GM23338 (cell line): ENCODE measurements at regions not wholly inside any gene's neighbourhood (a gene's known extent, or its start where the extent isn't known, plus 50 kb on each side); places are given as distances from the start of the nearest gene placed in this dataset.

Experiments used
- ATAC-seq: fragments of 200-7000 bp; cut with Tn5 transposase; 3 replicates; pipeline ENCODE4 v1.9.1; 2020
- DNase-seq: peaks from one replicate; pipeline ENCODE4 v3.0.0-alpha.2; 2015; ENCODE audit warnings: low spot score
- H2AFZ ChIP-seq: fragments of 200-600 bp; sonication (generic); 2 replicates; pipeline ENCODE4 v1.8.0; 2016; ENCODE audit warnings: antibody characterized with exemption, mild to moderate bottlenecking, moderate library complexity
- H3F3A ChIP-seq: fragments of 200-600 bp; sonication (generic); replicated peaks from 2 replicates; pipeline ENCODE4 v1.8.0; 2017; ENCODE audit warnings: antibody characterized with exemption, mixed run types, low read depth
- H3K27ac ChIP-seq: fragments of 200-600 bp; sonication (generic); 2 replicates; pipeline ENCODE4 v1.6.1; 2016; ENCODE audit warnings: low read depth
- H3K27me3 ChIP-seq: fragments of 200-600 bp; sonication (generic); 2 replicates; pipeline ENCODE4 v1.8.0; 2016; ENCODE audit warnings: mild to moderate bottlenecking, mixed run types, moderate library complexity; ENCODE audit not compliant: insufficient read depth
- H3K36me3 ChIP-seq: fragments of 200-600 bp; sonication (generic); 2 replicates; pipeline ENCODE4 v1.8.0; 2016; ENCODE audit warnings: mild to moderate bottlenecking; ENCODE audit not compliant: insufficient read depth
- H3K4me1 ChIP-seq: fragments of 200-600 bp; sonication (generic); 2 replicates; pipeline ENCODE4 v1.8.0; 2016; ENCODE audit warnings: mild to moderate bottlenecking, moderate library complexity; ENCODE audit not compliant: insufficient read depth
- H3K4me2 ChIP-seq: fragments of 200-600 bp; sonication (generic); 2 replicates; pipeline ENCODE4 v1.7.1; 2017; ENCODE audit warnings: mixed run types
- H3K4me3 ChIP-seq: fragments of 200-600 bp; sonication (generic); 2 replicates; pipeline ENCODE4 v1.6.1; 2016; ENCODE audit warnings: mixed run types
- H3K79me2 ChIP-seq: fragments of 200-600 bp; sonication (generic); replicated peaks from 2 replicates; pipeline ENCODE4 v1.8.0; 2017; ENCODE audit warnings: mild to moderate bottlenecking; ENCODE audit not compliant: insufficient read depth
- H3K9me2 ChIP-seq: fragments of 200-600 bp; sonication (generic); 2 replicates; pipeline ENCODE4 v1.8.0; 2017; ENCODE audit not compliant: insufficient read depth
- H4K20me1 ChIP-seq: fragments of 200-600 bp; sonication (generic); replicated peaks from 2 replicates; pipeline ENCODE4 v1.8.0; 2017; ENCODE audit warnings: mild to moderate bottlenecking; ENCODE audit not compliant: insufficient read depth
- H3K27ac Mint-ChIP-seq: 2 replicates; pipeline ENCODE4 v1.8.0; 2020; ENCODE audit warnings: inconsistent platforms, mild to moderate bottlenecking, moderate library complexity, mixed read lengths
- H3K27me3 Mint-ChIP-seq: 3 replicates; pipeline ENCODE4 v1.8.0; 2022; ENCODE audit warnings: low read depth, mild to moderate bottlenecking, moderate library complexity, mixed read lengths, inconsistent platforms; ENCODE audit not compliant: insufficient read depth, poor library complexity
- H3K36me3 Mint-ChIP-seq: 3 replicates; pipeline ENCODE4 v1.8.0; 2021; ENCODE audit warnings: low read depth, mild to moderate bottlenecking, inconsistent platforms, moderate library complexity, mixed read lengths
- H3K4me1 Mint-ChIP-seq: 3 replicates; pipeline ENCODE4 v1.8.0; 2020; ENCODE audit warnings: mild to moderate bottlenecking, inconsistent platforms, mixed read lengths
- H3K4me3 Mint-ChIP-seq: 3 replicates; pipeline ENCODE4 v1.8.0; 2021; ENCODE audit warnings: moderate library complexity, mild to moderate bottlenecking, inconsistent platforms, mixed read lengths
- H3K9me3 Mint-ChIP-seq: 3 replicates; pipeline ENCODE4 v1.8.0; 2020; ENCODE audit warnings: moderate library complexity, mild to moderate bottlenecking, inconsistent platforms, mixed read lengths
- CREB1 ChIP-seq: fragments of 250-450 bp; sonication (Bioruptor Pico); IDR thresholded peaks from 2 replicates; pipeline ENCODE4 v1.5.0; 2020; ENCODE audit warnings: low read depth, mild to moderate bottlenecking, moderate library complexity
- CTCF ChIP-seq, 2 experiments: fragments of 200-600 bp in 1 of 2; sonication (generic) in 1 of 2; conservative IDR thresholded peaks; 2 replicates each; pipeline versions ENCODE4 v1.5.1 to v1.6.1; 2016 to 2017; ENCODE audit warnings: antibody characterized with exemption in 2 of 2, low read depth in 2 of 2, mild to moderate bottlenecking in 2 of 2, moderate library complexity in 1 of 2
- ETS1 ChIP-seq: IDR thresholded peaks from 2 replicates; pipeline ENCODE4 v1.6.1; 2016; ENCODE audit warnings: antibody characterized with exemption
- EZH2 ChIP-seq: fragments of 200-600 bp; sonication (generic); IDR thresholded peaks from one replicate; pipeline ENCODE4 v1.8.0; 2017; ENCODE audit warnings: antibody characterized with exemption, mild to moderate bottlenecking, low read depth; ENCODE audit not compliant: unreplicated experiment
- EZH2phosphoT487 ChIP-seq: fragments of 200-600 bp; sonication (generic); IDR thresholded peaks from one replicate; pipeline ENCODE4 v1.8.1; 2018; ENCODE audit warnings: antibody characterized with exemption; ENCODE audit not compliant: unreplicated experiment
- JUNB ChIP-seq: IDR thresholded peaks from one replicate; pipeline ENCODE4 v1.6.1; 2016; ENCODE audit warnings: antibody characterized with exemption; ENCODE audit not compliant: unreplicated experiment
- POLR2AphosphoS5 ChIP-seq: IDR thresholded peaks from 2 replicates; pipeline ENCODE4 v1.6.1; 2016; ENCODE audit warnings: antibody characterized with exemption, low read depth
- REST ChIP-seq: IDR thresholded peaks from one replicate; pipeline ENCODE4 v1.6.1; 2018; ENCODE audit warnings: antibody characterized with exemption; ENCODE audit not compliant: unreplicated experiment
- STAT1 ChIP-seq: IDR thresholded peaks from one replicate; pipeline ENCODE4 v1.6.1; 2016; ENCODE audit warnings: antibody characterized with exemption; ENCODE audit not compliant: unreplicated experiment
- ZNF331 ChIP-seq: fragments of 250-450 bp; sonication (Bioruptor Pico); IDR thresholded peaks from 2 replicates; pipeline ENCODE4 v1.5.0; 2020; ENCODE audit warnings: low read depth, mild to moderate bottlenecking, moderate library complexity
- ZNF462 ChIP-seq: fragments of 250-450 bp; sonication (Bioruptor Pico); IDR thresholded peaks from 2 replicates; pipeline ENCODE4 v1.5.0; 2020; ENCODE audit warnings: mild to moderate bottlenecking, moderate library complexity

- TF ChIP-seq ZNF462 (CRISPR knock-in tag) = no peak
- TF ChIP-seq JUNB = no peak
- no peak for TF ChIP-seq ZNF331 (CRISPR knock-in tag)
- no peak for TF ChIP-seq STAT1
These were observed 256.9 kb downstream of the PTBP2 start (continued) for GRCh38 chr1:96978444-96978843.

GRCh38 chr1:96978901-96979300 is 257.3 kb downstream of the PTBP2 start:
- Mint-ChIP-seq H3K27me3 (no peaks in the 10 kb centered on the region), H3K27ac (no peak overlapping the region), H3K4me3 (no peak overlapping the region), H3K4me1 (peaks cover 13% of the 10 kb centered on the region), H3K9me3 (no peaks in the 10 kb centered on the region), H3K36me3 (no peaks in the 10 kb centered on the region)
- Histone ChIP-seq H3K27me3 (no peaks in the 10 kb centered on the region), H3K4me1 (peaks cover 13% of the 10 kb centered on the region; the same call in 1 of the 2 replicates), H4K20me1 (no peaks in the 10 kb centered on the region), H3K4me3 (no peak overlapping the region), H3F3A (no peaks in the 10 kb centered on the region), H3K4me2 (peak overlapping the region; percentile 22; the same call in 1 of the 2 replicates), H3K79me2 (no peaks in the 10 kb centered on the region), H3K9me2 (peaks cover 3% of the 10 kb centered on the region; the same call in 1 of the 2 replicates), H3K36me3 (no peaks in the 10 kb centered on the region), H3K27ac (no peak overlapping the region), H2AFZ (no peak overlapping the region)
- DNase-seq (peak; percentile 34), ATAC-seq (peak; percentile 67)
- TF ChIP-seq REST (no peak), STAT1 (no peak), EZH2 (no peak), POLR2AphosphoS5 (no peak), CTCF (conservative IDR thresholded peaks at IDR 0.05; ENCODE audit: low read depth in 2 of 2) (no peak), CREB1 (CRISPR knock-in tag) (no peak), EZH2phosphoT487 (no peak), ETS1 (no peak)
